Fibroblast of lung (primary cell): ENCODE measurements at regions not wholly inside any gene's neighbourhood (a gene's known extent, or its start where the extent isn't known, plus 50 kb on each side); places are given as distances from the start of the nearest gene placed in this dataset.

ENCODE experiments used
- EZH2 ChIP-seq: IDR thresholded peaks from 2 replicates; pipeline ENCODE4 v1.5.1; 2012; ENCODE audit warnings: low read length, control low read depth, mild to moderate bottlenecking; ENCODE audit errors: missing control alignments
- TF ChIP-seq, protein P1 (sequence below), 2 donors: IDR thresholded peaks in 1 of 2; conservative IDR thresholded peaks in 1 of 2; 1 replicate in 1 of 2; 2 replicates in 1 of 2; pipeline ENCODE4 v1.5.1; 2011 to 2012; ENCODE audit warnings: low read length in 2 of 2, control low read depth in 1 of 2, inconsistent platforms in 1 of 2, low read depth in 1 of 2, mild to moderate bottlenecking in 1 of 2

DNA sequence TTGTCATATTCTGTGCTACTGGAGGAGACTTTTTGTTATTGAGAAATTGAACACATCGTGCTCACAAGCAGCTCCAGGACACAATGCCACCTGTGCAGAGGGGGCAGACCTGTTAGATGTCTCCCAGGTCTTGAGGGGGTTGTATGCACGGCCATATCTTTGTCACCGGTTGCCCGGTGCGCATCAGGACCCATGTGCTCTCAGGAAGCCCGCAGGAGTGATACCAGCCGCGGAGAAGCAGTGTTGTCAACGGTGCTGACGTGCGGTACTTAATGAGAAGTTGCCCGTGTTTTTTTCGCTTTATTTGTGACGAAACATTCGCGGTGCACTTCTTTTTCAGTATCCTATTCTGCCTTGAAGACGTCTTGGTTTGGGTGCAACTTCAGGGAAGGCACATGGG is 128.2 kb upstream of the RTL1 start:
- TF ChIP-seq, protein P1, sequence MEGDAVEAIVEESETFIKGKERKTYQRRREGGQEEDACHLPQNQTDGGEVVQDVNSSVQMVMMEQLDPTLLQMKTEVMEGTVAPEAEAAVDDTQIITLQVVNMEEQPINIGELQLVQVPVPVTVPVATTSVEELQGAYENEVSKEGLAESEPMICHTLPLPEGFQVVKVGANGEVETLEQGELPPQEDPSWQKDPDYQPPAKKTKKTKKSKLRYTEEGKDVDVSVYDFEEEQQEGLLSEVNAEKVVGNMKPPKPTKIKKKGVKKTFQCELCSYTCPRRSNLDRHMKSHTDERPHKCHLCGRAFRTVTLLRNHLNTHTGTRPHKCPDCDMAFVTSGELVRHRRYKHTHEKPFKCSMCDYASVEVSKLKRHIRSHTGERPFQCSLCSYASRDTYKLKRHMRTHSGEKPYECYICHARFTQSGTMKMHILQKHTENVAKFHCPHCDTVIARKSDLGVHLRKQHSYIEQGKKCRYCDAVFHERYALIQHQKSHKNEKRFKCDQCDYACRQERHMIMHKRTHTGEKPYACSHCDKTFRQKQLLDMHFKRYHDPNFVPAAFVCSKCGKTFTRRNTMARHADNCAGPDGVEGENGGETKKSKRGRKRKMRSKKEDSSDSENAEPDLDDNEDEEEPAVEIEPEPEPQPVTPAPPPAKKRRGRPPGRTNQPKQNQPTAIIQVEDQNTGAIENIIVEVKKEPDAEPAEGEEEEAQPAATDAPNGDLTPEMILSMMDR (conservative IDR thresholded peaks at IDR 0.05 in 1 of 2, IDR thresholded peaks at IDR 0.05 in 1 of 2; ENCODE audit: low read depth in 1 of 2, low read length in 2 of 2) = no peak
- TF ChIP-seq EZH2 = no peak
